NCI-H526 treated with DMSO at 0.1 percent for 48 hours (cell line): ENCODE measurements at regions not wholly inside any gene's neighbourhood (a gene's known extent, or its start where the extent isn't known, plus 50 kb on each side); places are given as distances from the start of the nearest gene placed in this dataset.

ENCODE experiments used
- DNase-seq: peaks from one replicate; lab custom pipeline; 2025; lab: John Stamatoyannopoulos, UW

- no peak for DNase-seq
Measured at GRCh38 chr10:111203615-111204014, 126.8 kb downstream of the ADRA2A start.

DNA sequence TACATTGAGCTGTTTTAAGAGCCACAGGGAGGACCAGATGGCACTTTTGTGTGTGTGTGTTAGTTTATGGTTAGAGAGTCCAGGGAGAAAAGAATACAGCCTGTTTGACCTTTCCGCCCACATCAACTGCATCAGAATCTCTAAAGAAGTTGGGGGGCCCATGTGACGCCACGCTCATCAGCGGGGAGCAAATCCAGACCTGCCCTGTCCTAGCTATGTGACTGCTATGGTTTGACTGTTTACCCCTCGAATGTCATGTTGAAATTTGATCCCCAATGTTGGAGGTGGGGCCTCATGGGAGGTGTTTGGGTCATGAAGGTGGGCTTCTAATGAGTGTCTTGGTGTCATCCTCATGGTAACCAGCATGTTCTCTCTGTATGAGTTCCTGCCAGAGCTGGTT lies 128.0 kb downstream of the ADRA2A start:
- DNase-seq = no peak

DNA sequence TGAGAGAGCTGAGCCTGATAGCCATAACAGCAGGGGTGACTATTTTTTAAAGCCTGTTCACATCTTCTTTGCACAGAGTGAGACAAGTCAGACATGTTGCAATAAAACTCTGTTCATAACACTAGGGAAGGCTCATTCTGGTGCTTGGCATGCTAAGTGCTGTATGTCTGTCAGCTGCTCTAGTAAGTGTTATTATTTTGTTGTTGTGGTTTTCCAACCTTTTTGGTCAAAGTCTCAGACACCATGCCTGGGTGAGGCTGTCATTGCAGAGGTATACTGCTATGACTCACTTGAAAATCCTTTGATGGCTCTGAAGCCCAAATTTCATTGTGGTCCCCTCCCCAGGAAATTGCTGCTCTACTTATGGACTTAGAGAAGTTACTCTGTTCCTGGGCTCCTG lies 129.7 kb downstream of the ADRA2A start:
- no peak for DNase-seq

DNA sequence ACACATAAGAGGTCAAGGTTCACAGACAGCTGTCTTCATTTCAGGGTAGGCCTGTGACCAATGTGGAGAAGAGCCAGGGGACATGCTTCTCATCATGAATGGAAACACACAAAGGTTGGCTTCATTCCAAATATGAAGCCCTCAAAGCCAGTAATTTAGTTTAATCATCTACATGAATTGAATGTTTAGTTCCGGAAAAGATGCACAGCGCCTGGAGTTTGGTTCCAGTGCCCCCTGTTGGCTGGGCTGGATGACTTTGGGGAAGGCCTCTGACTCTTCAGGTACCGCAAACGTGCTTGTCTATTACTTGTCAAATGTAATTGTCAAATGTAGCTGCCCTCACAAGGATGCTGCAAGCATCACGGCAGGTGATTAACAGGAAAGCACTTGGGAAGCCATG lies 130.7 kb downstream of the ADRA2A start:
- DNase-seq = no peak

- no peak for DNase-seq
Measured at GRCh38 chr10:111208951-111209350, 132.1 kb downstream of the ADRA2A start.

DNA sequence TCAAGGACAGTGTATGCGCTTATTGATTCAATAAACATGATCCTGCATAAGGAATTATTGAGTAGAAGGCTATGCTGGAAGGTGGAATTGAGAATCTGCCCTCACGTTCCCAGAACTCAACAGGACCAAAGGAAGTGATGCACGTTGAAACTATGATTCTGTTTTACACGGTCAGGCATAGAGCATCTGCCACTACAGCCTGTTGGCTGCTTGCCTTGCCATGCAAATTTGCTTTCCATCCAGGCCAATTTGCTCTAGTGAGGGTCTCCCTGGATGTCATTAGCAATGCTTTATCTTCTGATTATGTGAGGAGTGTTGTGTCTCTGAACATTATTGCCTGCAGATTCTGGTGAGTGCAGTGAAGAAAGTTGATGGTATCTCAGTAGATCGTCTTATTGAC lies 132.9 kb downstream of the ADRA2A start:
- DNase-seq = no peak

GRCh38 chr10:111211241-111211640 lies 134.4 kb downstream of the ADRA2A start:
- no peak for DNase-seq

DNA sequence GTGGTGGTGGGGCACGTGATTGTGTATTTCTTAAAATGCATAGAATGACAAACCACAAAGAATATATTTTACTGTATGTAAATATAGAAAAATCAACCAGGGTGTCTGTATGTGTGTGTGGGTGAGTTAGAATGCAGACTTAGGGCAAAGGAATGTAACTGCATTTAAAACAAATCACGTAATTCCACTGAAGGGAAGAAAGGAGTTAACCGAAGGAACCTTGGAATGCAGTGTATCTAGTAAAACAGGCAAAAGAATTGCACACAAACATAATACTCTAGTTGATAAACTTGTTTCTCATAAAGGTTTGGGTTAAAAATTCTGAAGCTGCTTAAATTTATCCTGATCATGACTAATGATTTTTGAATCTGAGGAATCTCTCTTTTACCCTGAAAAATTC lies 134.9 kb downstream of the ADRA2A start:
- no peak for DNase-seq

GRCh38 chr10:111221682-111222480 lies 145.1 kb downstream of the ADRA2A start:
- DNase-seq = no peak

DNA sequence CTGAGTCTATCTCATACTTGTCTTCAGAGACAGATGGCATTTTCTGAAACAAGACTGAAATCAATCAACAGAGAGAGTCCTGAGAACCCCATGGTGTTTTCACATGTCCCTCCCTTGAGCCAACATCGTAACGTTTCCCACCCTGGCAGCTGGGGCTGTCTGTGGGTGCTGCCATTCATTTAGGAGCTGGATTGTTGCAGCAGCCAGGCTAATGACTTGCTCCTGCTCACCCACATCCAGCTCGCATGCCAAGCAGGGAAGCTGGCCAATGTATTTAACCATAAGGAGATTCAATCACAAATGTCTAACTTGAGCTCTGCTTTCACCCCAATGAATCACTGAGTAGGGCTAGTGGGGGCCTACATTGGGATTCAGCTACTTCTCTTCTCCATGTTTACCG lies 146.1 kb downstream of the ADRA2A start:
- no peak for DNase-seq

DNA sequence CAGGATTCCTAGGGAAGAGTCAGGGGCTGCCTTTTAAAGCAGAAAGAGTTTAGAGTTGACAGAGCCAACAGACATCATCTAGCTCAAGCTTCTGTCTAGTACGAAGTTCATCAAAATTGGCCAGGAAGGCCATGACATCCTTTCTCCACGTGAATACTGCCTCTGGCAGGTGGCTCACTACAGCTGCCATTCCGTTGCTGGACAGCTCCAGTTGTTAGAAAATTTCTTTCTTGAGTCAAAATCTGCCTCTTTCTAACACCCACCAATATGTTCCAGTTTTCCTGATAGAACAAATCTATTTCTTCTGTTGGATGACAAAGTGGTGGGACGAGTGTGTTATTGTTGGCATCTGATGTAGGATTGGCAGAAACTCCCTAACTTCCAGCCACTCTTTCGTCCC lies 154.9 kb downstream of the ADRA2A start:
- no peak for DNase-seq

DNA sequence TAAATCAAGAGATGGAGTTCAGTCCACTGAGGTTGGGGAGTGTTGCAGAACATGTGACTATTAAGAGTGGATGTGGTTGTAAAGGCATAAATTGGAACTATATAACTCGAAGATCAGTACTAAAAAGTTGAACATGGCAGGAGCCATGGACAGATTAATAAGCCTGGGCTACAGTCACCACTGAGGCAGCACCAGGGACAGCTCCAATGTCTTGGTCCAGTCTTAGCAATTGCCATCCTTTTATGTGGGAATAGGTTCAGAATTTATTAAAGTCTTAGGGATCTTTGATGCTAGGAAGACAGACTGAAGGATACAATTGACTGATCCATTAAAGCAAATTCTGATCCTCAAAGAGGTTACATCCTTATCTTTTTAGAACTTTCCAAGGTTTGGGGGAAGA lies 156.6 kb downstream of the ADRA2A start:
- DNase-seq = no peak

GRCh38 chr10:111234234-111234913 lies 157.5 kb downstream of the ADRA2A start:
- no peak for DNase-seq

GRCh38 chr10:111234914-111235302 lies 158.1 kb downstream of the ADRA2A start:
- no peak for DNase-seq

DNA sequence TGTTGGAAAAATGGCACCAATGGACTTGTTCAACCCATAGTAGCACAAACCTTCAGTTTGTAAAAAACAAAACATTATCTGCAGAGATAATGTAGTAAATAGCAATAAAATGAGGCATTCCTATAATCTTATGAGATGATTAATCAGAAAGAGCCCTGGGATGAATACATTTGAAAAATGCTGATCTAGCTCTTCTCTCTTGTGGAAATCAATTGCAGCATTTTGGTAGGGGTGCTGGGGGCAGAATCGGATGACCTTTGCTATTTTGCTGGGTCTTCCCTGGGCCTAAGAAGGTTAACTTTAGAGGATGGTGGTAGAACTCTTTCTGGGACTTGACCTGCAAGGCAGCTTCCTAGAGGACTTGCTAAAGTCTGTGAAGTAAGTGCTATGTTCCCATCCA lies 163.5 kb downstream of the ADRA2A start:
- DNase-seq = no peak

- no peak for DNase-seq
Measured at GRCh38 chr10:111243126-111243525, 166.3 kb downstream of the ADRA2A start.

- no peak for DNase-seq
Measured at GRCh38 chr10:111246136-111246535, 169.3 kb downstream of the ADRA2A start.

GRCh38 chr10:111246814-111247452 lies 170.1 kb downstream of the ADRA2A start:
- no peak for DNase-seq

GRCh38 chr10:111247781-111248389 lies 171.1 kb downstream of the ADRA2A start:
- DNase-seq = no peak

DNA sequence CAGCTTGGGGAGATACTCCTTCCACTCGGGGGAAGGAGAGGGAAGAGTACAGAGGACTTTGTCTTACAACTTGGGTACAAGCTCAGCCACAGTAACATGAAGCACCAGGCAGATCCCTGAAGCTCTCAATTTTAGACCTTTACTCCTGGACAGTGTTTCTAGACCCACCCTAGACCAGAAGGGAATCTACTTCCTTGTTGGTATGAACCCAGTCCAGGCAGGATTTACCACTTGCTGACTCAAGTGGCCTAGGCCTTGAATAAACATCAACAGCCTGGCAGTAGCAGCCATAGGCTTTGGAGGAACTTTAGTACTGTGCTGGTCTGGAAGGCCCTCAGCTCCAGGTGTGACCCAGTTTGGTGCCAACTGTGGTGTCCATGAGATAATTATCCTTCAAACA lies 173.1 kb downstream of the ADRA2A start:
- no peak for DNase-seq

GRCh38 chr10:111261081-111261615 lies 184.3 kb downstream of the ADRA2A start:
- DNase-seq = no peak

DNA sequence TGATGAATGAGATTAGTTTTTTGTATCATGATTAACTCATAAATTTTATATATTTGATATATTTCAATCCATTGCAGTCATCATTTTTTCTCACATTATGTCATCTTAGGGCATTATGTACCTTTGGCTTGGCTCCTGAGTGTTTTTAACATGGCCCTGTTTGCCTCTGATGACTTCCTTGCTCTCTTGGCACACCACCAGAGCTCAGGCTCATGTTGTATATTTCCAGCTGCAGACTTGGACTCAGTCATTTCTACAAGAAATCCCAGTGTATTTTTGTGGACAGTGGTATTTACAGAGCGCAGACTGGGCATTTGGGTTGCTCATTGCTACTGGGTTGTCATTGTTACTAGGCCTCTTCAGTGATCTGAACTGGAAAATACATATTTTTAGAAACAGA lies 188.5 kb downstream of the ADRA2A start:
- DNase-seq = no peak

- DNase-seq = no peak
Measured at GRCh38 chr10:111266165-111266564, 189.3 kb downstream of the ADRA2A start.
